HG02970 (cell line): ENCODE measurements at regions not wholly inside any gene's neighbourhood (a gene's known extent, or its start where the extent isn't known, plus 50 kb on each side); places are given as distances from the start of the nearest gene placed in this dataset.

Experiments used
- ATAC-seq: cut with Tn5 transposase; IDR thresholded peaks from one replicate; pipeline ENCODE4 v1.9.1; 2021; ENCODE audit warnings: mild to moderate bottlenecking, moderate library complexity, moderate number of reproducible peaks; ENCODE audit not compliant: unreplicated experiment, low FRiP score

DNA sequence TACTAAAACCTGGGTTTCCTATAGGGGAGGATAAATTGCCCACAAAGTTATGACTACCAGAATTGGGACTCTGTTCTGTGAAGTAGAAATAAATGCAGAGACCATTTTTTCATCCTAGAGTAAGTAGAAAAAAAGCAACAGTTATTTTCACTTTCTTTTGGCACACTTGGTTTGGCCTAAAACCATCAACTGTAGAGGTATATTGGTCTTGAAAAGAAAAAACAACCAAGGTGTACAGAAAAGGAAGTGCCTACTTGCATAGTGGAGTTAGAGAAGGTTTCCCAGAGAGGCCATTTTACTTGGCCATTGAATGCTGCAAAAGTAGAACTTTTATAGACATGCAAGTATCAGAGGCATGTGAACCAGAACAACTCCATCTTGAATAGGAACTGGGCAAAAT, 89.4 kb upstream of the TACR1 start:
- no peak for ATAC-seq

DNA sequence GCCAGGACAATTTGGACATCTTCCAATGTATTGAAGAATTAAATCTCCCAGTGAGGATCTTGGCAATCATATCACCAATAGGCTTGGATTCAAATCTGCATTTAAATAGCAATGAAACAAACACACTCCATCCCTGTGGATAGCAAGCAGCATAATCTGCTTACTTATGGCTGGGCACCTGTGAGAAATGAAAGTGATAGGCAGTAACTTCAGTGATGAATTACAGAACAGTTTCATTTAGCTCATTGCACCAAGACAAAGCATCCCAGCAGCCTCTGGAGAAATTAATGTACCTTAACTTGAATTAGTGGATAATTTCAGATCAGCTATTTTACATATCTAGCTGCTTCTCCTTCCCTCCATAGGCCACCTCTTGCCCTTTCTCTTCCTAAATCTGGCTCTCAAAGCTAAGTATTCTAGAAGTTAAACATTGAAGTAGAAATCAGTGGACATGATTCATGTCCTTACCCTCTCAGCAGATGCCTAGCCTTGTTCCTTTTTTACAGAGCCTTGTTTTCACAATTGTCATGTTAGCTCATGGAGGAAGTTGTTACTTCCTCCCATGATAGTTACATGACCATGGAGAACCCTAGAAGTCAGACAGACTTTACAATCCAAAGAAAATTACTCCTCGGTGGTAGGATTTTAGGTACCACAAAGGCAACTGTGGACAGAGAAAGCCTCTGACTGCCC, 88.5 kb upstream of the TACR1 start:
- ATAC-seq: no peak

DNA sequence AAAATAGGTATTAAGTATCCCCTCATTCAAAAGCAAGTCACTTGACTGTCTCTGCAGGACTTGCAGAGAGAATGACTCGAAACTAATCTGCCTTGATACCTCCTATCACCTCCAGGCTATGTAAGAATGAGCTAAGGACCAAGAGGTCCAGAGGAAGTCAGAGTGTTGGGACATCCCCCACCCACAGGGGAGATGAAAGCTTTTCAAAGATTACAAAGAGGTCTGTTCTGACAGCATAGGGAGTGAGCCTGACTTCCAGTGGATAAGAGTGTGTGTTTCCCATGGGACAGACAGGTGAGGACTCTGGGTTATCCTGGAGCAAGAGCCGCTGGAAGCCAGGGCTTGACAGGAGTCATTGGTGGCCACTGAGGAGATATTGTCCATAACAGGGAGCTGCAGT, 85.0 kb upstream of the TACR1 start:
- ATAC-seq: no peak

DNA sequence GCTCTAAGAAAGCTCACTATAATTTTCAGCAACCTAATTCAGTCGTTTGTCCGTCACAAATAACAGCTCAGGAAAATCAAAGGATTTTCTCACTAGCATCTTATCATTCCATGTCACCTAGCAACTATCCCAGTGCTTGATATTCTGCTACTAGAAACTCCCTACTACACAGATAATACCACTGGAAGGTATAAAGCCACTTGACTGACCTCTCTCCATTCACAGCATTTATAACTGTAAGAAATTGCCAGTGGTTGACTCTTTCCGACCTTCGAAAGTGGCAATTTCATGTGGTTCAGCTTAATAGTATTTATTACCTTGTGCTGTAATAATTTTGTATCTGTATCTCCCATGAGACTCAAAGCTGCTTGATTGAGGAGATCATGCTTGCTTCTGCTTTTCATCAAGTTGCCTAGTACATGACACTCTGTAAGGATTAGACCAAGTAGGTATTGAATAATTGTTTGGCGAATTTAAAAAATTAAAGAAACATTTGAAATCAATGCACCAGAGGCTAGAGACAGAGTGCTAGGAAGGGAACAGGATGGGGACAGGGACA, 79.6 kb upstream of the TACR1 start:
- no peak for ATAC-seq

DNA sequence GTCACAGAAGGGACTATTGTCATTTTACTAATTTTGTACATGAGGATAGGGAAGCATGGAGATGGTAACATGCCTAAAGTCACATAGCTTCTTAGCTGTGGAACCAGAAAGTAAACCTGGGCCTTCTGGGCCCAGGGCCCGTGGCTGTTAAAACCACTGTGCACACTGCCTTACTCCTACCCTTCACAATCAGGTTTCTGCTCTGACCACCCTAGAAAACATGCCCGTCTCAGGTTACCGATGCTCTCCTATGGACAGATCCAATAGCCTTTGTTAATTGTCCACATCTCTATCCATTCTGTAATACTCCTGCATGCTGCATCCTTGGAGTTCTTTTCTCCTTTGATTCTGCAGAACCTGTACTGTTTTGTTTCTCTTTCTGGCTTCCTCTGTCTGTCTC, 79.0 kb upstream of the TACR1 start:
- no peak for ATAC-seq

DNA sequence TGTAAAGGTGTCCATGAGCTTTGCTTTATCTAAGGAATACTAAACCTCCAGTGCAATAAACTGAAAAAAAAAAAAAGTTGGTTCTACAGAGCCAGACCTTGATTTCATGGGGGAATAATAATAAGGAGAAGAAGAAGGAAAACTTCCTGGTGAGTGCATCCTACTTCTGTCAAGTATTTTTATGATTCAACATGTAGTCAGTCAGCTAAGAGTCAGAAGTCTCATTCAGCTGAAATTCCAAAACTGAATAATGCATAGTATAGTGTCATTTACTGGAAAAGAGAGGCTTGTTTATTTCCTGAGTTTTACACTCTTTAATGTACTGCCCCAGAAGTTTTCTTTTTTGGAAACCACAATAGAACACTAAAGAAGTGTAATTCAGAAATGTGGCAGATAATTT, 77.8 kb upstream of the TACR1 start:
- ATAC-seq: no peak

DNA sequence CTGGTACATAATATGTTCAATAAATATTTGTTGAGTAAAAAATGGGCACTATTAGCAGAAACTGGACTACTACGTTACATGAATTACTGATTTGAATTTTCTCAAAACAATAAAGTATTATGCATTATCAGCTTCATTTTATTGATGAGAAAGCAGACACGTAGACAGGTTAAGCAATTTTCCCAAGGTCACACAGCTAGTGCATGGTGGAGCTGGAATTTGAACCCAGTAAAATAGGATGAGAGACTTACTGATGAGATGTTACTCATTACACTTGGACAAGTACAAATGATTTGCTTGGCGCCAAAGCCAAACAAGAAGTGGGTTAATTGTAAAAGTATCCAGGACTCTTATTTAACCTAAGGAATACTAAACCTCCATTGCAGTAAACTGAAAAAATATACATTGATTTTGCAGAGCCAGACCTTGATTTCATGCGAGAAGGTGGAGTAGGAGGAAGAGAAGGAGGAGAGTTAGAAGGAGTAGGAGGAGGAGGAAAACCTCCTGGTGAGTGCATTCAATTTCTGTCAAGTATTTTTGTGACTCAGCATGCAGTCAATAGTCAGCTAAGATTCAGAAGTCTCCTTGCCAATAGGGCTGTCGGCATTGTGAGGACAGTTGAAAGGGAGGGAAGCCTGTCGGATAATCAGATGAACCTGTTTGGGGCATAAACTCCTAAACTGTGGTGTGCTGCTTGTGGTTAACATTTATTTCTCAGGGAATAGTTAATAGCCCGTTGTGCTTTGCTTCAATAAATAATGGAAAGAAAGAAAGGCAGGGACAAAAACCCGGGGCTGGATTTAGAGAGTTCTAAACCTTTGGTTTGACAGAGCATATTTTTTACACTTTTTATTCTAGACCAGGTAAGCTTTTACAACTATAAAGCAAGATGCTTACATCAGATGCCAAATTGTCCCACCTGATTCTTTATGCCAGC, 77.0 kb upstream of the TACR1 start:
- ATAC-seq: no peak

DNA sequence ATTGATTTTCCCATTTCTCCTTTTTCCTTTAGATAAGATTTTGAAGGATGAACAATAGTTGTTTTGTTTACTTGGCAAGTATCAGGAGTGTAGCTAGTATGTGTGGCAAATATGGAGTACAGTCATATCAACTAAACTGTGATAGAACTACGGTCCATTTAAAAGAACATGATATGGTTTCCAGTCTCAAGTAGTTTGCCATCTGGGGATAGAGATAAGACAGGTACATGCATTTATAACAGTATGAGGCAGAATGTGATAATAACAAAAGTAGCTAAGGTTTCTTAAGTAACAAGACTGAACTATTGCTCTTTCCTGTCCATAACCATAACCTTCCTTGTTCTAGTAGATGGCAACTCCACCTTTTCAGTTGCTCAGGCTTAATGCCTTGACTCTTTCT, 75.6 kb upstream of the TACR1 start:
- no peak for ATAC-seq

DNA sequence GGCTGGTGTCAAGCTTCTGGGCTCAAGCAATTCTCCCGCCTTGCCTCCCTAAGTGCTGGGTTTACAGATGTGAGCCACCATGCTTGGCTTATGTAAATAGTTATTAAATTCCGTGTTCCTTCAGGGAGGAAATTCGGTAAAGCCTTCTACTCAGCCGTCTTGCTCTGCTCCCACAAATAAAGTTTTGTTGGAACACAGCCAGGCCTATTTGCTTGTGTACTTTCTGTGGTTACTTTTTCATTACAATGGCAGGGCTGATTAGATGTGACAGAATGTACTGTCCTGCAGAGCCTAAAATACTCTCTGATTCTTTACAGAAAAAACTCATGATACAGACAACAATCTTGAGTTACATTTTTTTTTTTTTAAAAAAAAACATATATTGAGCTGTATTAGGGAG, 68.8 kb upstream of the TACR1 start:
- ATAC-seq: no peak

DNA sequence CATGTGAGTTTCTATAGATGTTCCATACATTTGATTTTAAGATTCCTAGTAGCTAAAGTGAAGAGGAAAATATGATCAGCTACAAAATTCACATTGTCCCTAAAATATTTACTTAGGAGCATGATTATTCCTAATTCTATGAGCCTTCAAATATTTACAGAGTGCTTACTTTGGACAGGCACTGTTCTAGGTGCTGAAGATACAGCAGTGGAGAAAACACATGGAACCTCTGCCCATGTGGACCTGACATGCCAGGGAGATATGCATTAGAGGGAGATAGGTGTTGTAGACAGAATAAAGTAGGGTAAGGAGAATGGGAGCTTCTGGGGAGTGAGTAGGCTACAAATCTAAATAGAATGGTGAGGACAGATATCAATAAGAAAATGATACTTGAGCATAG, 62.6 kb upstream of the TACR1 start:
- ATAC-seq: no peak

DNA sequence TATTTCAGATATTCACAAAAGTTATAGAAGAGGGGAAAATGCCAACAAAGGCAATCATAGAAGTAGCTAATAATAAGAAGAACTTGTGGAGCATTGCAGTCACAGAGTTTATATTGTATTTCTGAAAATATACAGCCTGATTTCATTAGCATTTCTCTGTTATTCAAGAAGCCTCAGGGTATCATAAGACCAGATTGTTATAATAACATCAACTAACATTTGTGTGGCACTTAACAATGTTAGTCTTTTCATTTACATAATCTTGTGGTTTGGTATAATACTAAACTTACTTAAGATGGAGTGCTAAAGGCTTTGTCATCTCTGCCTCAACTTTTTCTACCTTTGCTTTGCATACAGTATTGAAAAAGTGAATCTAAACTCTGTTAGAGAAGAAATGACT, 61.6 kb upstream of the TACR1 start:
- ATAC-seq: no peak

DNA sequence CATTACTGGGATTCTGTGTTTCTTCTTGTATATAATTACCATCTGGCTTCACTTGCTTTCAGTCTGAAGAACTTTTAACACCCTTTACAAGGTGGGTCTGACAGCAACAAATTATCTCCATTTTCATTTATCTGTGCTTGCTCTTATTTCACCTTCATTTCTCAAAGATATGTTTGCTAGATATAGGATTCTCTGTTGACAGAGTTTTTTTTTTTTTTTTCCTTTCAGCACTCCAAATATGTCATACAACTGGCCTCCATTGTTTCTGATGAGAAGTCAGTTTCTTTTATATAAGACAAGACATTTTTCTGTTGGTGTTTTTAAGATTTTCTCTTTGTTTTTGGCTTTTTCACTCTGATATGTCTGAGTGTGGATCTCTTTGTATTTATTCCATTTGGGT, 59.3 kb upstream of the TACR1 start:
- ATAC-seq: no peak

DNA sequence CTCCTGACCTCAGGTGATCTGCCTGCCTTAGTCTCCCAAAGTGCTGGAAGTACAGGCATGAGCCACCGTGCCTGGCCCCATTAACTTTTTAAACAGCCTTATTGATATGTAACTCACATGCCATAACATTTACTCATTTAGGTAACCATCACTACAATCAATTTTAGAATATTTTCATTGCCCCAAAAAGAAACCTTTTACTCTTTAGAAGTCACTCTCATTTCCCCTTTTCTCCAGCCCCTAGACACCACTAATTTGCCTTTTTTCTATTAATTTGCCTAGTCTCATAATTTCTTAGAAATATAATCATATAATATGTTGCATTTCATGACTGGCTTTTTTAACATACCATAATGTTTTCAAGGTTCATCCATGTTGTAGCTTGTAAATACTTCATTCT, 57.2 kb upstream of the TACR1 start:
- ATAC-seq: no peak

DNA sequence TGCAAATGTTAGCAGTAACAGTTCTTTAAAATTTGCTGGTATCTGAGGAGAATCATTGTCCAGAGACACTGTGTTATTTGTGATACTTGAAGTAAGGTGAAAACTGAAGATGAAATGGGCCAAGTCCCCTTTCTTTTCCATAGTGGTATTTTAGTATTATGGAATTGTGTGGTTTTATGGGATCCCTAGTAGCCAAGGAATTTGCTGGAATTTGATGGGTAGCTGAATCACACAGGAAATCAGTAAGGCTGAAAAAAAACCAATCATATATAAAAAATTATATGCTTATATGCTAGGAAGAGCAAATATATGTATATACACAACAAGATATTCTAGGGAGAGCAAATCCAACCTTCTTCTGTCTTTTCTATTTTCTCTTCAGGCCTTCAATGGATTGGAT, 54.2 kb upstream of the TACR1 start:
- ATAC-seq: no peak

DNA sequence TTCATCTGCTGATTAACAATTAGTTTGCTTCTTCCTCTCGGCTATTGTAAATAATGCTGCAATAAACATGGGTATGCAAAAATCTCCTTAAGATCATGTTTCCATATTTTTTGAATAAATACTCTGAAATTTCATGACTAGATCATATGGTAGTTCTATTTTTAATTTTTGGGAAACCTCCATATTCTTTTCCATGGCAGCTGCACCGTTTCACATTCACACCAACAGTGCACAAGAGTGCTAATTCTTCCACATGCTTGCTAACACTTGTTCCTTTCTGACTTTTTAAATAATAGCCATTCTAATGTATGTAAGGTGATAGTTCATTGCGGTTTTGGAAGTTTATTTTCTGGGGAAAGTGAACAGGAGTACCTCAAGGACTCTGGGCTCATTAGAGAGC, 52.6 kb upstream of the TACR1 start:
- ATAC-seq: no peak
